GM13976 (cell line): ENCODE measurements at regions not wholly inside any gene's neighbourhood (a gene's known extent, or its start where the extent isn't known, plus 50 kb on each side); places are given as distances from the start of the nearest gene placed in this dataset.
"Not testable (repeated sequence)": the region's sequence is repeated elsewhere in the genome, so short reads cannot be mapped to it uniquely, and the experiment has no call there.

Experiments used
- DNase-seq: peaks from one replicate; pipeline ENCODE4 v3.0.0; 2012; ENCODE audit warnings: low spot score
- in situ Hi-C: fragments of 300-500 bp; cut with MboI; formaldehyde crosslinking; loops from one replicate; pipeline ENCODE4 v1.12.0; 2022; ENCODE audit warnings: low sequenced_read_pairs, mixed read lengths, inconsistent platforms; ENCODE audit not compliant: unreplicated experiment
- TF ChIP-seq, protein P1 (sequence below): IDR thresholded peaks from 2 replicates; pipeline ENCODE4 v1.5.1; 2012; ENCODE audit warnings: borderline replicate concordance, mild to moderate bottlenecking; ENCODE audit not compliant: insufficient read depth; ENCODE audit errors: extremely low read depth, missing control alignments, control extremely low read depth

DNA sequence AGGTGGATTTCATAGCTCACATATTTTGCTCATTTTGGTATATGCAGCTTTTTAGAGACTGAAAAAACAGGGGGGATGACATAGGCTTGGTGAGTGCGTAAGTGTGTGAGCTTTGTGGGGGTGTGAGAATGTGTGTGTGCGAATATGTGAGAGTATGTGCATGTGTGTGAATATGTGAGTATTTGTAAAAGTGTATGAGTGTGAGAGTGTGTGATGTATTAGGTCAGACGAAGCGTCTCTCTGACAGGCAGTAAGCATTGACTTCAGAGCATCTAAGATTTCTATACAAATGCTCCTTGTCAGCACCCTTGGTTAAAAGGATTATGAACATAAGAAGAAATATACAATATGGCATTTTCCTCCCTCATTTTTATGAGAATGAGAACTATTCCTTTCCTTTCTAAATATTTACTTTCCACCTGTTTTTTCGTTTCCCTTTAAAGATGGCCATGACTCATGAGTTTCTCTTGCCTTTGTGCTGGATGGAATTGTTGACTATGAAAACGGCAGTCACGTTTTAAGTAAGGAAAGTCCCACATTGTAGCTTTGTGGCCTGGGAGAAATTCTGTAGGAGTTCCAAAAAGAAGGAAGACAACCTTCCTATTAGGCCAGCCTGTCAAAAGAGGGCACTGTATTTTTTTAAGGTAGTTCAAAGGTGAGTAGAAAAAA is 276.4 kb downstream of the FOXL1 start:
- TF ChIP-seq, protein P1, sequence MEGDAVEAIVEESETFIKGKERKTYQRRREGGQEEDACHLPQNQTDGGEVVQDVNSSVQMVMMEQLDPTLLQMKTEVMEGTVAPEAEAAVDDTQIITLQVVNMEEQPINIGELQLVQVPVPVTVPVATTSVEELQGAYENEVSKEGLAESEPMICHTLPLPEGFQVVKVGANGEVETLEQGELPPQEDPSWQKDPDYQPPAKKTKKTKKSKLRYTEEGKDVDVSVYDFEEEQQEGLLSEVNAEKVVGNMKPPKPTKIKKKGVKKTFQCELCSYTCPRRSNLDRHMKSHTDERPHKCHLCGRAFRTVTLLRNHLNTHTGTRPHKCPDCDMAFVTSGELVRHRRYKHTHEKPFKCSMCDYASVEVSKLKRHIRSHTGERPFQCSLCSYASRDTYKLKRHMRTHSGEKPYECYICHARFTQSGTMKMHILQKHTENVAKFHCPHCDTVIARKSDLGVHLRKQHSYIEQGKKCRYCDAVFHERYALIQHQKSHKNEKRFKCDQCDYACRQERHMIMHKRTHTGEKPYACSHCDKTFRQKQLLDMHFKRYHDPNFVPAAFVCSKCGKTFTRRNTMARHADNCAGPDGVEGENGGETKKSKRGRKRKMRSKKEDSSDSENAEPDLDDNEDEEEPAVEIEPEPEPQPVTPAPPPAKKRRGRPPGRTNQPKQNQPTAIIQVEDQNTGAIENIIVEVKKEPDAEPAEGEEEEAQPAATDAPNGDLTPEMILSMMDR, result no peak
- in situ Hi-C loops, result no loop called here
- no peak for DNase-seq

DNA sequence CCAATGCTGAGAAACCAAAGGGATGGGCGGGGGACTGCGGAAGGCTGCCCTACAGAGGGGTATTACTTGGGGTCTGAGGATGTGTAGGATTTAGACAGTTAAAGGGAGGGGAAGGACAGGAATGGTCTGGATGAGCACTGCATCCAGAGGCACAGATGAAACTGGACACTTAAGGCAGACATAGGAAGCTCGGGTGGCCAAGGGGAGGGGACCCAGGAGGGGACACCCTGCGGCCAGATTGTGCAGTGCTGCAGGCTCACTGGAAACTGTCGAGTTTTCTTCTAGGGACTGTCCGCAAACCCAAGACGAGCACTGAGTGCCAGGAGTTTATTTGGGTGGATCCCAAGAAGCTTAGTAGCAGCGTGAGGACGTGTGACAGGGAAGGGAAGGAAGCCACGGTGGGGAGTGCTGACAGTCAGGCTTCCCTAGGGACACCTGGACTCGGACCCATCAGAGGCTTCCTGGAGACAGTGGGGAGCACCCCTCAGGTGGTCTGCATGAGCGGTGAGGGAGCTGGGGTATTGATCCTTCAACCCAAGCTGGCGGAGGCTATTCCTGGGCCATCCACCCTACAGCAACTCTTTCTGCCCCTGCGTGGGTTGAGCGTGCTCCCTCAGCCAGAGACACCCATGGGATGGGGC is 278.7 kb downstream of the FOXL1 start:
- DNase-seq, result no peak
- in situ Hi-C loops, result no loop called here
- TF ChIP-seq, protein P1, result no peak

DNA sequence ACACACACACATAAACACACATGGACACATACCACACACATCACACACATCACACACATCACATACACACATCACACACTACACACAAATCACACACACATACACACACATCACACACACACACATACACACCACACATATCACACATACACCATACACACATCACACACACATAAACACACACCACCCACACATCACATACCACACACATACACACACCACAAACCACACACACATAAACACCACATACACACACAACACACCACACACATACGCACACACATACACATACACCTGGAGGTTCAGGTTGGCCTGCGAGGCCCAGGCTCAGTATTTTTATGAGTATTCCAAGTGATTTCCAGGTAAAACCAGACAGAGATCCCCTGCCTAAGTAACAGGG is 279.5 kb downstream of the FOXL1 start:
- in situ Hi-C loops, result no loop called here
- TF ChIP-seq, protein P1, result no peak
- no peak for DNase-seq

DNA sequence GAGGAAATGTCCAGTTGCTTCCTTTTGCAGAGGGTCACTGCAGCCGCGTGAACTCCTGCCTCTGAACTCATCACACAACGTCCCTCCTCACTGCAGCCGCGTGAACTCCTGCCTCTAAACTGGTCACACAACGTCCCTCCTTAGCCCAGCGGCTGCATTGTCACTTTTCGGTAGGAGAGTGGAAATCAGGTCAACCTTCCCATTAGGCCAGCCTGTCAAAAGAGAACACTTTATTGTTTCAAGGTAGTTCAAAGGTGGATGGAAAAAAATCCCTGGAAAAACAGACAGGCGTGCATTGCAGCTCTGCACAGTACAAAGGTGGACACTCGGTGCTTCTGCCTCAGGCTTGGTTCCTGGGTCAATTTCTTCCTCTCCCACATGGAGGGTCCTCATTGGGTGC is 280.2 kb downstream of the FOXL1 start:
- in situ Hi-C loops, result no loop called here
- TF ChIP-seq, protein P1, result no peak
- no peak for DNase-seq

DNA sequence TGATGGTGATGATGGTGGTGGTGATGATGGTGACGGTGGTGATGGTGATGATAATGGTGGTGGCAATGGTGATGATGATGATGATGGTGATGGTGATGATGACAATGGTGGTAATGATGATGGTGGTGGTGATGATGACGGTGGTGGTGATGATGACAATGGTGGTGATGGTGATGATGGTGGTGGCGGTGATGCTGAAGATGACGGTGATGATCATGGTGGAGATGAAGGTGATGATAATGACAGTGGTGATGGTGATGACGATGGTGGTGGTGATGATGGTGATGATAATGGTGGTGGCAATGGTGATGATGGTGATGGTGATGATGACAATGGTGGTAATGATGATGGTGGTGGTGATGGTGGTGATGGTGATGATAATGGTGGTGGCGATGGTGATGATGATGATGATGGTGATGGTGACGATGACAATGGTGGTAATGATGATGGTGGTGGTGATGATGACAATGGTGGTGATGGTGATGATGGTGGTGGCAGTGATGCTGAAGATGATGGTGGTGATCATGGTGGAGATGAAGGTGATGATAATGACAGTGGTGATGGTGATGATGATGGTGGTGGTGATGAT is 283.0 kb downstream of the FOXL1 start:
- DNase-seq, in situ Hi-C loops: not testable (repeated sequence)

DNA sequence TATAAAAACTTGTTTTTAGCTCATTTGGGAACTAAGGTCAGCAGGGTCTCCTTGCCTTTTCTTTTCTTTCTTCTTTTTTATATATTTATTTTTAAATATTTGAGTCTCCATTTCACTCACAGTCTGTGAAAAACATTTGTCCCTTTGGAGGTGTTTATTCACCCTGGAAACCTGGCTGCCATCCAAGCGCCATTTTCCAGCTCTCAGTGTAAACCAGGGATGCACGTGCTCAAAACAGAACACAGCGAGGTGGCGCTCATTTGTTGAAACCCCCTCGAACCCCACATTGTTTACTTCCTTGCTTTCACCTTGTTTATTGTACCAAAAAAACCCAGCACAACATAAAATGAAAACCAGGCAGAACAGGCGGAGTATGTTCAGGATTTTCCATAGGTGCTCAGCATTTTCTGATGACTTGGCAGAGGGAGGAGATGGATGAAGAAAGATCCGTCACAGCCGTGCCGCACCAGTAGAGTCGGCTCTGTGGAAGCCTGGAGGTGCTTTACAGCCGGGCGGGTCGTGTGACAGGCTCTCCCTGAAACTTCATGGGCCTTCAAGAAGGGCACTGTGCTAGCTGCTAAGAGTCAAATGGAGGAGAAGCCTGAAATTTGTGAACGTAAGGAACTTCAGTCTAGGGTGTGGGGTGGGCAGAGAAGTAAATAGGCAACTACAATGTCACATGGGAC is 284.4 kb downstream of the FOXL1 start:
- TF ChIP-seq, protein P1, result no peak
- DNase-seq, result no peak
- in situ Hi-C loops, result no loop called here

DNA sequence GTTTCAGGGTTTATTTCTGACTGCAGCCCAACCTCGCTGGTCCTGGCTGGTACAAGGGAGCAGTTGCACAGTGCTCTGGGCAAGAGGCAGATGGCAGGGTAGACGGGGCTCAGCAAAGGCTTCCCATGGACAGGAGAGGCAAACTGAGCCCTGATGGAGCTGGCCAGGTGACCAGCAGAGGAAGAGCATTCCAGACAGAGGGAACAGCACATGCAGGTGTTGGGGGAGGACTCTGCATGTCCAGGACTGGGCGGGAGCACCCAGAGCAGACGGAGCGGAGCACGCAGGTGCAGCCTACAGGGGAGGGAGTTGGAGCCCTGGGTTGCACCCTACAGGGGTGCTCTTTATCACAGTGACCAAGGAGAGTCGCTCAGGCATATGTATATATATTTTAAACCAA is 285.3 kb downstream of the FOXL1 start:
- DNase-seq, result no peak

More for the DNA sequence above, 285.3 kb downstream of the FOXL1 start:
- in situ Hi-C loops, result no loop called here
- TF ChIP-seq, protein P1, result no peak
